SU-DHL-6 (cell line): ENCODE measurements at regions not wholly inside any gene's neighbourhood (a gene's known extent, or its start where the extent isn't known, plus 50 kb on each side); places are given as distances from the start of the nearest gene placed in this dataset.

ENCODE experiments used
- H2AFZ ChIP-seq: fragments of 200-600 bp; sonication (generic); 2 replicates; pipeline ENCODE4 v1.6.1; 2014; ENCODE audit warnings: low read depth, mild to moderate bottlenecking, moderate library complexity, mixed read lengths, antibody characterized with exemption, low read length; ENCODE audit not compliant: severe bottlenecking
- H3F3A ChIP-seq: fragments of 200-600 bp; shearing (Covaris generic); 2 replicates; pipeline ENCODE4 v1.6.0; 2016; ENCODE audit warnings: antibody characterized with exemption, mild to moderate bottlenecking; ENCODE audit not compliant: insufficient read depth
- H3K27ac ChIP-seq: fragments of 200-600 bp; sonication (generic); 2 replicates; pipeline ENCODE4 v1.5.1; 2016; ENCODE audit warnings: low read depth, mild to moderate bottlenecking, low read length, moderate library complexity, mixed read lengths
- H3K27me3 ChIP-seq: fragments of 200-600 bp; sonication (generic), shearing (Covaris generic); 2 replicates; pipeline ENCODE4 v1.6.0; 2014; ENCODE audit warnings: mild to moderate bottlenecking, low read length
- H3K36me3 ChIP-seq: fragments of 200-600 bp; sonication (generic); 2 replicates; pipeline ENCODE4 v1.6.1; 2014; ENCODE audit warnings: mild to moderate bottlenecking, low read length, mixed read lengths
- H3K4me2 ChIP-seq: fragments of 300-600, 200-600 bp; shearing (Covaris generic), sonication (generic); 2 replicates; pipeline ENCODE4 v1.6.0; 2014; ENCODE audit warnings: low read length, low read depth, mild to moderate bottlenecking; ENCODE audit not compliant: poor library complexity, severe bottlenecking
- H3K4me3 ChIP-seq: fragments of 200-600 bp; sonication (generic); 2 replicates; pipeline ENCODE4 v1.5.1; 2014; ENCODE audit warnings: antibody characterized with exemption, low read length, mild to moderate bottlenecking, mixed read lengths; ENCODE audit not compliant: insufficient read depth, poor library complexity, severe bottlenecking
- H3K79me2 ChIP-seq: fragments of 200-600 bp; sonication (generic); 2 replicates; pipeline ENCODE4 v1.6.1; 2014; ENCODE audit warnings: mild to moderate bottlenecking, low read length, moderate library complexity; ENCODE audit not compliant: insufficient read depth
- H3K9ac ChIP-seq: fragments of 200-600 bp; sonication (generic); 2 replicates; pipeline ENCODE4 v1.7.0; 2014; ENCODE audit warnings: mild to moderate bottlenecking, low read length
- H3K9me2 ChIP-seq: fragments of 200-600 bp; sonication (generic); replicated peaks from 2 replicates; pipeline ENCODE4 v1.6.1; 2014; ENCODE audit warnings: low read length; ENCODE audit not compliant: insufficient read depth
- H3K9me3 ChIP-seq: fragments of 200-600 bp; sonication (generic); 2 replicates; pipeline ENCODE4 v1.6.1; 2014; ENCODE audit warnings: low read length, mixed read lengths; ENCODE audit not compliant: insufficient read depth
- H4K20me1 ChIP-seq: fragments of 200-600 bp; sonication (generic); 2 replicates; pipeline ENCODE4 v1.6.1; 2014; ENCODE audit warnings: low read depth, mild to moderate bottlenecking, antibody characterized with exemption, low read length, moderate library complexity, mixed read lengths
- CTCF ChIP-seq: fragments of 200-600 bp; sonication (generic); IDR thresholded peaks from one replicate; pipeline ENCODE4 v1.5.1; 2017; ENCODE audit warnings: antibody characterized with exemption, mild to moderate bottlenecking, low read length, moderate library complexity; ENCODE audit not compliant: insufficient read depth, poor library complexity, severe bottlenecking
- EZH2phosphoT487 ChIP-seq: fragments of 200-600 bp; sonication (generic), shearing (Covaris generic); conservative IDR thresholded peaks from 2 replicates; pipeline ENCODE4 v1.6.1; 2018; ENCODE audit warnings: mild to moderate bottlenecking, antibody characterized with exemption, low read length, moderate library complexity, mixed read lengths

- H3K27me3 ChIP-seq: no peaks in the 10 kb centered on the region
- peak overlapping the region; percentile 1 for H3K4me2 ChIP-seq
- H3K4me3 ChIP-seq: no peak overlapping the region
- no peaks in the 10 kb centered on the region for H3F3A ChIP-seq
- H3K9ac ChIP-seq: no peak overlapping the region
- no peaks in the 10 kb centered on the region for H3K79me2 ChIP-seq
- no peaks in the 10 kb centered on the region for H3K36me3 ChIP-seq
- H4K20me1 ChIP-seq: no peaks in the 10 kb centered on the region
- H2AFZ ChIP-seq: no peak overlapping the region
- no peak overlapping the region for H3K27ac ChIP-seq
- H3K9me2 ChIP-seq: no peaks in the 10 kb centered on the region
- peaks cover 10% of the 10 kb centered on the region; the same call in 1 of the 2 replicates for H3K9me3 ChIP-seq
- no peak for TF ChIP-seq CTCF
- TF ChIP-seq EZH2phosphoT487: no peak
Observed at GRCh38 chr6:219019-219570, 73.2 kb upstream of the DUSP22 start.

GRCh38 chr6:219641-220198, 72.6 kb upstream of the DUSP22 start:
- Histone ChIP-seq H3K9ac (no peak overlapping the region), H3K9me2 (no peaks in the 10 kb centered on the region), H3K27ac (no peak overlapping the region), H3K4me3 (no peak overlapping the region), H3K4me2 (no peak overlapping the region), H2AFZ (no peak overlapping the region), H3F3A (no peaks in the 10 kb centered on the region), H3K9me3 (peaks cover 4% of the 10 kb centered on the region; the same call in 1 of the 2 replicates), H3K79me2 (no peaks in the 10 kb centered on the region), H3K36me3 (no peaks in the 10 kb centered on the region), H3K27me3 (no peaks in the 10 kb centered on the region), H4K20me1 (no peaks in the 10 kb centered on the region)
- TF ChIP-seq EZH2phosphoT487 (no peak), CTCF (no peak)

- H3K79me2 ChIP-seq: no peaks in the 10 kb centered on the region
- no peaks in the 10 kb centered on the region for H4K20me1 ChIP-seq
- H3K9me3 ChIP-seq: no peaks in the 10 kb centered on the region
- H3K9ac ChIP-seq: no peak overlapping the region
- H3K9me2 ChIP-seq: no peaks in the 10 kb centered on the region
- no peak for TF ChIP-seq EZH2phosphoT487
- no peak overlapping the region for H2AFZ ChIP-seq
- H3F3A ChIP-seq: no peaks in the 10 kb centered on the region
- no peaks in the 10 kb centered on the region for H3K36me3 ChIP-seq
- no peak overlapping the region for H3K27ac ChIP-seq
- H3K4me2 ChIP-seq: no peak overlapping the region
- H3K4me3 ChIP-seq: no peak overlapping the region
- H3K27me3 ChIP-seq: no peaks in the 10 kb centered on the region
Observed at GRCh38 chr6:220312-220711, 72.0 kb upstream of the DUSP22 start.

GRCh38 chr6:220721-221475, 71.4 kb upstream of the DUSP22 start:
- no peak overlapping the region for H3K9ac ChIP-seq
- H2AFZ ChIP-seq: no peak overlapping the region
- H3K27me3 ChIP-seq: no peaks in the 10 kb centered on the region
- H3K79me2 ChIP-seq: no peaks in the 10 kb centered on the region
- no peak overlapping the region for H3K4me3 ChIP-seq
- H3K4me2 ChIP-seq: no peak overlapping the region
- no peak overlapping the region for H3K27ac ChIP-seq
- H3F3A ChIP-seq: no peaks in the 10 kb centered on the region
- no peaks in the 10 kb centered on the region for H4K20me1 ChIP-seq
- no peaks in the 10 kb centered on the region for H3K36me3 ChIP-seq
- no peak for TF ChIP-seq EZH2phosphoT487
- no peak for TF ChIP-seq CTCF
- no peaks in the 10 kb centered on the region for H3K9me2 ChIP-seq
- H3K9me3 ChIP-seq: no peaks in the 10 kb centered on the region
